Ramos (cell line): ENCODE measurements at regions not wholly inside any gene's neighbourhood (a gene's known extent, or its start where the extent isn't known, plus 50 kb on each side); places are given as distances from the start of the nearest gene placed in this dataset.
"Not testable (repeated sequence)": the region's sequence is repeated elsewhere in the genome, so short reads cannot be mapped to it uniquely, and the experiment has no call there.

Experiments used
- in situ Hi-C: fragments of 300-500 bp; cut with MboI; formaldehyde crosslinking; loops from one replicate; pipeline ENCODE4 v1.14.3; 2022; ENCODE audit warnings: low sequenced_read_pairs; ENCODE audit not compliant: unreplicated experiment

GRCh38 chr7:89607792-89608191 is 546.5 kb upstream of the STEAP1 start:
- in situ Hi-C loops: no loop called here

GRCh38 chr7:89616829-89617228 is 537.4 kb upstream of the STEAP1 start:
- in situ Hi-C loops: not testable (repeated sequence)

GRCh38 chr7:89618274-89618673 is 536.0 kb upstream of the STEAP1 start:
- in situ Hi-C loops: no loop called here

GRCh38 chr7:89621925-89622641 is 532.2 kb upstream of the STEAP1 start:
- in situ Hi-C loops: loop anchor here (10.0 kb wide), 1 partner anchor 1077 kb away; no protein-coding TSS in a partner anchor

GRCh38 chr7:89623018-89623672 is 531.1 kb upstream of the STEAP1 start:
- in situ Hi-C loops: loop anchor here (10.0 kb wide), 1 partner anchor 1078 kb away; no protein-coding TSS in a partner anchor

- in situ Hi-C loops: loop anchor here (10.0 kb wide), 1 partner anchor 1079 kb away; no protein-coding TSS in a partner anchor
Measured at GRCh38 chr7:89624155-89624554, 530.1 kb upstream of the STEAP1 start.

- in situ Hi-C loops: no loop called here
Measured at GRCh38 chr7:89648509-89648908, 505.8 kb upstream of the STEAP1 start.

GRCh38 chr7:89655946-89656345 is 498.3 kb upstream of the STEAP1 start:
- in situ Hi-C loops: no loop called here

- in situ Hi-C loops: no loop called here
Measured at GRCh38 chr7:89661876-89662275, 492.4 kb upstream of the STEAP1 start.

- in situ Hi-C loops: no loop called here
Measured at GRCh38 chr7:89666136-89666835, 488.0 kb upstream of the STEAP1 start.

GRCh38 chr7:89680161-89680560 is 474.1 kb upstream of the STEAP1 start:
- in situ Hi-C loops: no loop called here

- in situ Hi-C loops: no loop called here
Measured at GRCh38 chr7:89681448-89681847, 472.8 kb upstream of the STEAP1 start.

- in situ Hi-C loops: no loop called here
Measured at GRCh38 chr7:89685287-89685686, 469.0 kb upstream of the STEAP1 start.

- in situ Hi-C loops: no loop called here
Measured at GRCh38 chr7:89687211-89687610, 467.1 kb upstream of the STEAP1 start.

GRCh38 chr7:89695241-89695640 is 459.0 kb upstream of the STEAP1 start:
- in situ Hi-C loops: no loop called here

- in situ Hi-C loops: no loop called here
Measured at GRCh38 chr7:89714131-89714530, 440.1 kb upstream of the STEAP1 start.

- in situ Hi-C loops: not testable (repeated sequence)
Measured at GRCh38 chr7:89718941-89719340, 435.3 kb upstream of the STEAP1 start.

GRCh38 chr7:89728481-89728880 is 425.8 kb upstream of the STEAP1 start:
- in situ Hi-C loops: no loop called here

- in situ Hi-C loops: no loop called here
Measured at GRCh38 chr7:89731751-89732445, 422.4 kb upstream of the STEAP1 start.

GRCh38 chr7:89738549-89738948 is 415.7 kb upstream of the STEAP1 start:
- in situ Hi-C loops: no loop called here

- in situ Hi-C loops: no loop called here
Measured at GRCh38 chr7:89757910-89758309, 396.4 kb upstream of the STEAP1 start.
